ENCODE measurements at regions not wholly inside any gene's neighbourhood (a gene's known extent, or its start where the extent isn't known, plus 50 kb on each side); places are given as distances from the start of the nearest gene placed in this dataset.

DNA sequence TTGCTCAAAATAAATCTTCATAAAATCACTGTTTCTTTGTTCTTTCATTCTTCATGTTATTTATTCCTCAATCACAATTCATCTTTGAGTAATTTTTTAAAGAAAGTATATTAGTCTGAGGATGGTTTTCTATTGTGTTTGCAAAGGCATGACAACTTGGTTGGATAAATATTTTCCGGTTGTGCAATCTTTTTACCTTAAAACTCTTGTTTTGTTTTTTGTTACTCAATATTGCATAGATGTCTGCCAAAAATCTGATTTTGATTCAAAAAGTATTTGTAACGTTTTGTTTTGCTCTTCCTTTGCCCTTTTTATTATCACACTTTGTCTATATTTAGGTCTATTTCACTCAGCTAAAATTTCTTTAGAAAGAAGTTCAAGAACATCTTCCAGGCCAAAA is 86.2 kb upstream of the SYT1 start:
- TF ChIP-seq, protein P1, sequence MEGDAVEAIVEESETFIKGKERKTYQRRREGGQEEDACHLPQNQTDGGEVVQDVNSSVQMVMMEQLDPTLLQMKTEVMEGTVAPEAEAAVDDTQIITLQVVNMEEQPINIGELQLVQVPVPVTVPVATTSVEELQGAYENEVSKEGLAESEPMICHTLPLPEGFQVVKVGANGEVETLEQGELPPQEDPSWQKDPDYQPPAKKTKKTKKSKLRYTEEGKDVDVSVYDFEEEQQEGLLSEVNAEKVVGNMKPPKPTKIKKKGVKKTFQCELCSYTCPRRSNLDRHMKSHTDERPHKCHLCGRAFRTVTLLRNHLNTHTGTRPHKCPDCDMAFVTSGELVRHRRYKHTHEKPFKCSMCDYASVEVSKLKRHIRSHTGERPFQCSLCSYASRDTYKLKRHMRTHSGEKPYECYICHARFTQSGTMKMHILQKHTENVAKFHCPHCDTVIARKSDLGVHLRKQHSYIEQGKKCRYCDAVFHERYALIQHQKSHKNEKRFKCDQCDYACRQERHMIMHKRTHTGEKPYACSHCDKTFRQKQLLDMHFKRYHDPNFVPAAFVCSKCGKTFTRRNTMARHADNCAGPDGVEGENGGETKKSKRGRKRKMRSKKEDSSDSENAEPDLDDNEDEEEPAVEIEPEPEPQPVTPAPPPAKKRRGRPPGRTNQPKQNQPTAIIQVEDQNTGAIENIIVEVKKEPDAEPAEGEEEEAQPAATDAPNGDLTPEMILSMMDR (IDR thresholded peaks at IDR 0.05) = no peak
- TF ChIP-seq ZFX (IDR thresholded peaks at IDR 0.05; ENCODE audit: borderline replicate concordance) = no peak

Measured in 22Rv1 (cell line).